A549 (cell line): ENCODE measurements at regions not wholly inside any gene's neighbourhood (a gene's known extent, or its start where the extent isn't known, plus 50 kb on each side); places are given as distances from the start of the nearest gene placed in this dataset.

ENCODE experiments used
- CTCF ChIP-seq: fragments of >200 bp; sonication (Bioruptor Twin); formaldehyde crosslinking; IDR thresholded peaks from 3 replicates; pipeline ENCODE4 v1.5.1; 2016
- FOSB ChIP-seq: fragments of 250-450 bp; sonication (Bioruptor Pico); IDR thresholded peaks from 2 replicates; pipeline ENCODE4 v1.5.0; 2020; ENCODE audit warnings: mild to moderate bottlenecking, moderate library complexity
- JUNB ChIP-seq: fragments of >200 bp; sonication (Bioruptor Twin); formaldehyde crosslinking; IDR thresholded peaks from 2 replicates; pipeline ENCODE4 v1.6.1; 2016
- NR3C1 ChIP-seq: fragments of >200 bp; sonication (Bioruptor Twin); formaldehyde crosslinking; IDR thresholded peaks from 3 replicates; pipeline ENCODE4 v1.6.1; 2017
- POLR2A ChIP-seq: IDR thresholded peaks from 2 replicates; pipeline ENCODE4 v1.6.1; 2012; ENCODE audit warnings: mild to moderate bottlenecking, low read length
- POLR2AphosphoS2 ChIP-seq: conservative IDR thresholded peaks from 2 replicates; pipeline ENCODE4 v1.6.1; 2012; ENCODE audit warnings: low read length, improper control_type of control experiment, inconsistent platforms
- RAD21 ChIP-seq, 2 experiments: fragments of >200 bp in 1 of 2; sonication (Bioruptor Twin) in 1 of 2; formaldehyde crosslinking in 1 of 2; IDR thresholded peaks in 1 of 2; conservative IDR thresholded peaks in 1 of 2; 2 replicates in 1 of 2; 3 replicates in 1 of 2; pipeline ENCODE4 v1.6.1; 2012 to 2018; ENCODE audit warnings: inconsistent platforms in 1 of 2

DNA sequence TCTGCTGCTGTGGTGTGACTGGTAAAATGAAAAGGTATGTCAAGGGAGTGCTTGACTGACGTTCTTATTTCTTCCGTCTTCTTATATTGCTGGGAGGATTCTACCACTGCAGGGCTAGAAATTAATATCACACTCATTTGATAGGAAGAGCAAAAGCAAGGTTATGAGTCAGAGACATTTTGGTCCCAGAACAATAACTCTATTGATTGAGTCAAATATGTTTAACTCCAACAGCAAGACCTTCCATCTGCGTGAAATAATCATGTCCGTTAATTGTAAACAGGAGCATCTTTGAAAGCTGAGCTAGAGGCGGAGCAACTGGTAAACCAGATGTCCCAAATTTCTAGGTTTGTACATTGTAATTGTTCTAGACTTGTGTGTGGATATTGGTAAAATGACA is 1293.6 kb downstream of the AACS start:
- TF ChIP-seq POLR2A = no peak
- TF ChIP-seq JUNB = no peak
- no peak for TF ChIP-seq FOSB (CRISPR knock-in tag)
- TF ChIP-seq CTCF = no peak
- TF ChIP-seq NR3C1 = no peak
- no peak for TF ChIP-seq RAD21 (conservative IDR thresholded peaks at IDR 0.05 in 1 of 2, IDR thresholded peaks at IDR 0.05 in 1 of 2)
- no peak for TF ChIP-seq POLR2AphosphoS2
